LNCAP (cell line): ENCODE measurements at regions not wholly inside any gene's neighbourhood (a gene's known extent, or its start where the extent isn't known, plus 50 kb on each side); places are given as distances from the start of the nearest gene placed in this dataset.

Source experiments
- TF ChIP-seq, protein P1 (sequence below): fragments of 450-650 bp; IDR thresholded peaks from 2 replicates; pipeline ENCODE4 v1.5.1; 2017; ENCODE audit warnings: mild to moderate bottlenecking

DNA sequence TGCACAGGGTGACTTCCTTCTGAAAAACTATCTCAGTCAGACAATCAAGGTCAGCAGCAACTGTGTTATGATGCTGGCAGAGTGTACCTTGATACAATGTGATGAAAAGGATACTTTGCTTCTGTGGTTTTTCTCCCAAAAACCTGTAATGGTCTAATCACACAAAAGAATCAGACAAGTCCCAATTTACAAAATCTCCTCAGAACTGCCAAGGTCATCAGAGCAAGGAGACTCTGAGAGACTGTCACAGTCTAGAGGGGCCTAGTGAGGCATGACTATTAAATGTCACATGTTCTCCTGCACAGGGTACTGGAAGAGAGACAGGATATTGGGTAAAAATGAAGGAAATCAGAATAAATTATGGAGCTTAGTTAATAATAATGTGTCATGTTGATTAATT, 185.4 kb downstream of the ST6GAL2 start:
- TF ChIP-seq, protein P1, sequence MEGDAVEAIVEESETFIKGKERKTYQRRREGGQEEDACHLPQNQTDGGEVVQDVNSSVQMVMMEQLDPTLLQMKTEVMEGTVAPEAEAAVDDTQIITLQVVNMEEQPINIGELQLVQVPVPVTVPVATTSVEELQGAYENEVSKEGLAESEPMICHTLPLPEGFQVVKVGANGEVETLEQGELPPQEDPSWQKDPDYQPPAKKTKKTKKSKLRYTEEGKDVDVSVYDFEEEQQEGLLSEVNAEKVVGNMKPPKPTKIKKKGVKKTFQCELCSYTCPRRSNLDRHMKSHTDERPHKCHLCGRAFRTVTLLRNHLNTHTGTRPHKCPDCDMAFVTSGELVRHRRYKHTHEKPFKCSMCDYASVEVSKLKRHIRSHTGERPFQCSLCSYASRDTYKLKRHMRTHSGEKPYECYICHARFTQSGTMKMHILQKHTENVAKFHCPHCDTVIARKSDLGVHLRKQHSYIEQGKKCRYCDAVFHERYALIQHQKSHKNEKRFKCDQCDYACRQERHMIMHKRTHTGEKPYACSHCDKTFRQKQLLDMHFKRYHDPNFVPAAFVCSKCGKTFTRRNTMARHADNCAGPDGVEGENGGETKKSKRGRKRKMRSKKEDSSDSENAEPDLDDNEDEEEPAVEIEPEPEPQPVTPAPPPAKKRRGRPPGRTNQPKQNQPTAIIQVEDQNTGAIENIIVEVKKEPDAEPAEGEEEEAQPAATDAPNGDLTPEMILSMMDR: no peak

DNA sequence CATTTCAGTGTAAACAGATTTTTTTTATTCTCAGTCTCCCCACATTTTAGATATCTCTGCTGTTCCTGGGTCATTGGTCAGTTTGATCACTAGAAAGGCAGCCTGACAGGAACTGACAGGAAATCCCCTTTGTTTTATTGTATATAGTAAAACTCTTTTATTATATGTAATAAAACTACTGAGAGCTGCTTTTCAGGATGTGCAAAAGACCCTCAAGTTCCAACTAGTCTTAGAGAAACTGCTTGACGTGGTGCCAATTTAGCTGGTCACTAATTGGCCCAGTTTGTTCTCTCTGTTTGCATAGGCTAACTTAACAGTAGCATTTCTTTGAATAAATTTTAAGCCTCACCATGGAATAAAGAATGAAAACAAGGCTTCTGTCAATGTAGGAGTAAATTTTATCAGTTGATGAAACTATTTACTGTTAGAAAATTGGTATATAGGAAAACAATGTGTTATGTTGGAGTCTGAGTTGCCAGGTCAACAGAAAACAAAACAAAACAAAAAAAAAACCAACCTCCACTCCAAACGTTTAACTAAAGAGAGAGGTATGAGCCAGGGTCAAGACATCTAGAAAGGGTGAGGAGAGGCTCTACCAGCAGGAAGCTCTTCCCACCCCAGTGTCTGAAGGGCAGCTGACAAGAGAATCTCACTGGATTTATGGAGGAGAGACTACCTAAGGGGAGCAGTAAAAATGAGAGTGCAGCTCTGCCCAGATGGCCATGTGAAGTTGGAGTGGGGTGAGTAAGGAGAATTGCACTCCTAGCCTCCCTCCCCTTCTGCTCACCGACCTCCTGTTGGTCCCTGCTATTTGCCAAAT, 184.6 kb downstream of the ST6GAL2 start:
- TF ChIP-seq, protein P1: no peak

DNA sequence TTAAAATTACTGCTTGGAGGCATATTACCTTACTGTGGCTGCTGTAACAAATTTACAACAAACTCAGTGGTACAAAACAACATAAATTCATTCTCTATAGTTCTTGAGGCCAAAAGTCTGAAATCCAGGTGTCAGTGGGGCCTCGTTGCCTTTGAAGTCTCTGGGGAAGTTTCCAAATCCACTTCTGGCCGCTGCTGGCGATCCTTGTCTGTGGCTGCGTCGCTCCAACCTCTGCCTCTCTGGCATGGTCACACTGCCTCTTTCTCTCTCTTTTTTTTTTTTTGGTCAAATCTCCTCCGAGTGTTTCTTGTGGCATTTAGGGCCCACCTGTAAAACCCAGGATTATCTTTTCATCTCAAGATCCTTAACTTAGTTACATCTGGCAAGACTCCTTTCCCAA, 182.8 kb downstream of the ST6GAL2 start:
- TF ChIP-seq, protein P1: no peak

DNA sequence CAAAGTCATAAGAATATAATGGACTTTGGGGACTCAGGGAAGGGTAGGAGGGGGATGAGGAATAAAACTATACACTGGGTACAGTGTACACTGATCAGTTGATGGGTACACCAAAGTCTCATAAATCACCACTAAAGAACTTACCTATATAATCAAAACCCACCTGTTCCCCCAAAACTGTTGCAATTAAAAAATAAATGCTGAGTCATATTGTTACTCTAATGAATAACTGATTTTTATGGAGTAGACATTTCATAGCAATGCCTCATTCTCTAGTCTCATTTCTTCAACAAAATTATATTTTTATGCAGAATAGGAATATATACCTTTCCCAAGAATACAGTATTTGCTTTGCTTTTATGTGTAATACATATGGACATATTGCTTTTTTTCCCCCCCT, 181.2 kb downstream of the ST6GAL2 start:
- TF ChIP-seq, protein P1: no peak

DNA sequence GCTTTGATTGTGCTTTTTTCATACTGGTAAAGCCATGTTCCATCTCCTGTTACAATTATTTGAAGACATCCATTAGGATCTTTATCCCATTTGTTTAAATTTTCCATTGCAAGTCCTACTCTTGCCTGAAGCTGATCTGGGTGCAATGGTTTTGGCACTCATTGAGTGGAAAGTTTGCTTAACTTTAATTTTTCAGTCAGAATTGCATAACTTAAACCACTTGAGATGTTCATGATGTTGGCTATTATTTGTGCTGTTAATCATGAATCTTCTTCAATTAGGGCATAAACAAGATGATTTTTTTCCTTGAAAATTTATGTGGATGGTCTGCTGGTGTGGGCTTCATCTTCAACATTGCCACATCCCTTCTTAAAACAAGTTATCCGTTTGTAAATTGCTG, 180.1 kb downstream of the ST6GAL2 start:
- TF ChIP-seq, protein P1: no peak

DNA sequence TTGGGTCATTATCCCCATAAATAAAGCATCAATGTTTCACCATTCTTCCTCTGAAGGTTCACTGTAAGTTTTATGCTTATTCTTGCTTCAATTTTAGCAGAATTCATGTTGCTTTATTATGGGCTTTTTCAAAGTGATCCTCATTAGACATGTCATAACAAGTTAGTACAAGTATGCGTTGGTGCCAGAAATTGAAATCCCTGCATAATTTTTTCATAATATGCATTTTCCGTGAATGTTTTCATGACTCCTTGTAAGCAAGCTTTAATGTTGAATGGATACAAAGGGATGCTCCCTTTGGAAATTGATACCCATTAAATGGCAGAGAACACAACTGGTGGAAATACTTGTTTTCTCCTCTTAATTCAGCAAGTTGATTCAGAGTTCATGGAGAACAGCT, 179.7 kb downstream of the ST6GAL2 start:
- TF ChIP-seq, protein P1: no peak

DNA sequence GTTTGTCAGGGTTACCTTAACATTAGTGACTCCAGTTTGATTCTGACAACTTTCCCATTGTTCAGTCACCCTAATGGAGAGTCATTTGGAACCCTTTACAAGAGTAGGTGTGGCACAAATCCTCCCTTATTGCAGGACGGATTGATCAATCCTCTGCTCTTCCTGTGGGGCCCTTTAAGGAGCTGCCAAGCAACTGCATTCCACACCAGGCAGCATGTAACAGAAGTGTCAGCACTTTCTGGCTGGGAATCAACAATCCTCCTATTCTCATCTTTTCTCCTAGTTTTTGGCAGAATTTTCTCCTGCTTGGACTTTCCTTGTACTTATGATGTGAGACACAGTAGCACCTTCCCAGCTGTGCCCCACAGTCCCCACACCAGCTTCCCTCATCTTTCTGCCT, 177.8 kb downstream of the ST6GAL2 start:
- TF ChIP-seq, protein P1: no peak
